ENCODE measurements at regions not wholly inside any gene's neighbourhood (a gene's known extent, or its start where the extent isn't known, plus 50 kb on each side); places are given as distances from the start of the nearest gene placed in this dataset.
A peak's percentile ranks its signal among the peaks of the same experiment; 100 is the strongest.

GRCh38 chr11:11020747-11021149, 162.9 kb upstream of the ZBED5 start:
- TF ChIP-seq CTCF (IDR thresholded peaks at IDR 0.05) (no peak), POLR2A (IDR thresholded peaks at IDR 0.05) (no peak)
- no peak overlapping the region for H3K4me3 ChIP-seq (ENCODE audit: low read depth, poor library complexity, severe bottlenecking)
- no peak for DNase-seq (ENCODE audit: low spot score in 2 of 2)
- intact Hi-C loops (cut with DNase I; ENCODE audit: low total_unique reads), result loop anchor here (5.0 kb wide), 1 partner anchor 228 kb away; no protein-coding TSS in a partner anchor
- whole genome bisulfite sequencing, 2 donors, result 46 to 50% methylated on average over 6 of the region's 6 CpGs

- no peak for DNase-seq (ENCODE audit: low spot score in 2 of 2)
Observed at GRCh38 chr11:11020219-11020726, 162.4 kb upstream of the ZBED5 start.

GRCh38 chr11:11016943-11017342, 159.1 kb upstream of the ZBED5 start:
- intact Hi-C loops (cut with DNase I; ENCODE audit: low total_unique reads), result no loop called here
- H3K4me3 ChIP-seq (ENCODE audit: low read depth, poor library complexity, severe bottlenecking), result no peak overlapping the region
- no peak for TF ChIP-seq POLR2A (IDR thresholded peaks at IDR 0.05)
- TF ChIP-seq CTCF (IDR thresholded peaks at IDR 0.05), result no peak
- DNase-seq (ENCODE audit: low spot score in 2 of 2), result no peak

More at GRCh38 chr11:11020219-11020726, 162.4 kb upstream of the ZBED5 start:
- TF ChIP-seq POLR2A (IDR thresholded peaks at IDR 0.05), result no peak
- no peak for TF ChIP-seq CTCF (IDR thresholded peaks at IDR 0.05)
- 86 to 89% methylated on average over 12 of the region's 12 CpGs for WGBS, 2 donors
- H3K4me3 ChIP-seq (ENCODE audit: low read depth, poor library complexity, severe bottlenecking), result no peak overlapping the region
- intact Hi-C loops (cut with DNase I; ENCODE audit: low total_unique reads), result loop anchor here (5.0 kb wide), 1 partner anchor 228 kb away; no protein-coding TSS in a partner anchor

GRCh38 chr11:11016068-11016467, 158.2 kb upstream of the ZBED5 start:
- no peak overlapping the region for H3K4me3 ChIP-seq (ENCODE audit: low read depth, poor library complexity, severe bottlenecking)
- intact Hi-C loops (cut with DNase I; ENCODE audit: low total_unique reads), result no loop called here
- 71 to 73% methylated on average over 2 of the region's 2 CpGs for WGBS, 2 donors
- no peak for DNase-seq (ENCODE audit: low spot score in 2 of 2)
- TF ChIP-seq CTCF (IDR thresholded peaks at IDR 0.05) (no peak), POLR2A (IDR thresholded peaks at IDR 0.05) (no peak)

- H3K4me3 ChIP-seq (ENCODE audit: low read depth, poor library complexity, severe bottlenecking), result no peak overlapping the region
- 71 to 76% methylated on average over 5 of the region's 5 CpGs for WGBS, 2 donors
- DNase-seq (ENCODE audit: low spot score in 2 of 2), result no peak
- intact Hi-C loops (cut with DNase I; ENCODE audit: low total_unique reads), result no loop called here
- no peak for TF ChIP-seq CTCF (IDR thresholded peaks at IDR 0.05)
- no peak for TF ChIP-seq POLR2A (IDR thresholded peaks at IDR 0.05)
Observed at GRCh38 chr11:11011617-11012016, 153.8 kb upstream of the ZBED5 start.

GRCh38 chr11:11010624-11011127, 152.8 kb upstream of the ZBED5 start:
- peak in 1 of 2 donors; percentile 27 for DNase-seq (ENCODE audit: low spot score in 2 of 2)
- TF ChIP-seq CTCF (IDR thresholded peaks at IDR 0.05), result no peak
- no peak for TF ChIP-seq POLR2A (IDR thresholded peaks at IDR 0.05)
- WGBS, 2 donors, result 7 to 9% methylated on average over 8 of the region's 8 CpGs
- intact Hi-C loops (cut with DNase I; ENCODE audit: low total_unique reads), result no loop called here
- no peak overlapping the region for H3K4me3 ChIP-seq (ENCODE audit: low read depth, poor library complexity, severe bottlenecking)
